ENCODE measurements at regions not wholly inside any gene's neighbourhood (a gene's known extent, or its start where the extent isn't known, plus 50 kb on each side); places are given as distances from the start of the nearest gene placed in this dataset.
"Not testable (repeated sequence)": the region's sequence is repeated elsewhere in the genome, so short reads cannot be mapped to it uniquely, and the experiment has no call there.

- Histone ChIP-seq H3K4me1 (peaks cover 9 to 13% (median 12%) of the 10 kb centered on the region in 4 donors), H3K9me3 (peaks cover 0 to 12% (median 0%) of the 10 kb centered on the region in 4 donors), H3K4me3 (no peak overlapping the region), H3K27me3 (no peaks in the 10 kb centered on the region), H3K27ac (no peak overlapping the region), H3K36me3 (no peaks in the 10 kb centered on the region)
- no peak for TF ChIP-seq CTCF (IDR thresholded peaks at IDR 0.05)
- no peak for TF ChIP-seq POLR2A (IDR thresholded peaks at IDR 0.05)
- TF ChIP-seq POLR2AphosphoS5 (IDR thresholded peaks at IDR 0.05), result no peak
- no peak for TF ChIP-seq EP300 (IDR thresholded peaks at IDR 0.05)
- DNase-seq (no peak), ATAC-seq (ENCODE audit: low FRiP score in 2 of 2) (no peak)
- 84 to 93% methylated on average over 7 of the region's 7 CpGs for WGBS, 2 donors
Measured at GRCh38 chr15:66886686-66887273, 178.6 kb upstream of the SMAD3 start.

GRCh38 chr15:66889298-66889697 is 176.1 kb upstream of the SMAD3 start:
- H3K36me3 ChIP-seq; H3K27me3 ChIP-seq; H3K27ac ChIP-seq; H3K4me3 ChIP-seq; ATAC-seq (ENCODE audit: low FRiP score in 2 of 2); DNase-seq; H3K4me1 ChIP-seq: not testable (repeated sequence)
- H3K9me3 ChIP-seq, result peaks cover 0 to 12% (median 0%) of the 10 kb centered on the region in 4 donors

- ATAC-seq (ENCODE audit: low FRiP score in 2 of 2), result no peak
Measured at GRCh38 chr15:66891776-66892175, 173.6 kb upstream of the SMAD3 start.

GRCh38 chr15:66893294-66893693 is 172.1 kb upstream of the SMAD3 start:
- Histone ChIP-seq H3K4me3 (no peak overlapping the region), H3K27me3 (no peaks in the 10 kb centered on the region), H3K27ac (no peak overlapping the region), H3K36me3 (no peaks in the 10 kb centered on the region), H3K4me1 (no peaks in the 10 kb centered on the region), H3K9me3 (peaks cover 0 to 12% (median 0%) of the 10 kb centered on the region in 4 donors)
- no peak for TF ChIP-seq POLR2A (IDR thresholded peaks at IDR 0.05)
- TF ChIP-seq POLR2AphosphoS5 (IDR thresholded peaks at IDR 0.05), result no peak
- TF ChIP-seq EP300 (IDR thresholded peaks at IDR 0.05), result no peak
- no peak for TF ChIP-seq CTCF (IDR thresholded peaks at IDR 0.05)
- 63% methylated on average over 4 of the region's 4 CpGs for WGBS, 2 donors
- DNase-seq, result no peak
- ATAC-seq (ENCODE audit: low FRiP score in 2 of 2), result no peak

More at GRCh38 chr15:66891776-66892175, 173.6 kb upstream of the SMAD3 start:
- H3K27me3 ChIP-seq, result no peaks in the 10 kb centered on the region
- H3K27ac ChIP-seq, result no peak overlapping the region
- TF ChIP-seq POLR2AphosphoS5 (IDR thresholded peaks at IDR 0.05), result no peak
- TF ChIP-seq EP300 (IDR thresholded peaks at IDR 0.05), result no peak
- no peak for TF ChIP-seq POLR2A (IDR thresholded peaks at IDR 0.05)
- TF ChIP-seq CTCF (IDR thresholded peaks at IDR 0.05), result no peak
- no peaks in the 10 kb centered on the region for H3K36me3 ChIP-seq
- H3K4me1 ChIP-seq, result no peaks in the 10 kb centered on the region
- WGBS, 2 donors, result 49 to 51% methylated on average over 2 of the region's 2 CpGs
- no peak overlapping the region for H3K4me3 ChIP-seq
- H3K9me3 ChIP-seq, result peaks cover 0 to 12% (median 0%) of the 10 kb centered on the region in 4 donors
- no peak for DNase-seq

DNA sequence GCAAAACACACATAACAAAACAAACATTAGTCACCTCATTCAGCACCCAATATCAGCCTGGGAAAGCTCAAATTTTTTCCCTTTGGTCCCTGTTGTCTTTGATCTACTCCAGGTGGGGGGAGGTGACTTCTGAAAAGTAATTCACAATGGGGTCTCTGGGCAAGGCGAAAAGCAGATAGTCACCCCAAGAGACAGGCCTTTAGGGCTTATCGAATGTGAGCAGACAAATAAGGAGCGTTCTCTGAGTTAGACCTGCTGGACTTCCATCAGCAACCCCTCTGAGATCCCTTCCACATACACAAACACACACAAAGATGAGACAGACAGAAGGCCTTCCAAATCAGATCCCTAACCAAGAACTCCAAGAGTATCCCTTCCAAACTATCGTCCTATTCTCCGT is 171.0 kb upstream of the SMAD3 start:
- no peak for TF ChIP-seq POLR2AphosphoS5 (IDR thresholded peaks at IDR 0.05)
- no peak for TF ChIP-seq CTCF (IDR thresholded peaks at IDR 0.05)
- Histone ChIP-seq H3K4me3 (no peak overlapping the region), H3K27ac (no peak overlapping the region), H3K9me3 (peaks cover 0 to 7% (median 0%) of the 10 kb centered on the region in 4 donors), H3K4me1 (no peaks in the 10 kb centered on the region), H3K36me3 (no peaks in the 10 kb centered on the region), H3K27me3 (no peaks in the 10 kb centered on the region)
- DNase-seq (no peak), ATAC-seq (ENCODE audit: low FRiP score in 2 of 2) (no peak)
- WGBS, 2 donors, result 99 to 100% methylated on average over 5 of the region's 5 CpGs

All from upper lobe of left lung (tissue), 6 donors.